OCI-M1 (cell line): ENCODE measurements at regions not wholly inside any gene's neighbourhood (a gene's known extent, or its start where the extent isn't known, plus 50 kb on each side); places are given as distances from the start of the nearest gene placed in this dataset.
"Not testable (repeated sequence)": the region's sequence is repeated elsewhere in the genome, so short reads cannot be mapped to it uniquely, and the experiment has no call there.

Experiments
- DNase-seq: peaks from one replicate; lab custom pipeline; 2025; lab: John Stamatoyannopoulos, UW

GRCh38 chr7:156014808-156015207, 202.5 kb upstream of the SHH start:
- no peak for DNase-seq

- no peak for DNase-seq
These were observed 201.9 kb upstream of the SHH start for GRCh38 chr7:156014201-156014600.

GRCh38 chr7:156012412-156012811, 200.1 kb upstream of the SHH start:
- DNase-seq, result no peak

- no peak for DNase-seq
These were observed 197.3 kb upstream of the SHH start for GRCh38 chr7:156009569-156009968.

GRCh38 chr7:156006876-156007275, 194.6 kb upstream of the SHH start:
- not testable (repeated sequence) for DNase-seq

GRCh38 chr7:156006024-156006423, 193.8 kb upstream of the SHH start:
- DNase-seq, result no peak

- no peak for DNase-seq
These were observed 193.0 kb upstream of the SHH start for GRCh38 chr7:156005202-156005691.

- DNase-seq, result no peak
These were observed 192.3 kb upstream of the SHH start for GRCh38 chr7:156004265-156005201.

- no peak for DNase-seq
These were observed 191.2 kb upstream of the SHH start for GRCh38 chr7:156003220-156004162.

GRCh38 chr7:156002362-156003066, 190.3 kb upstream of the SHH start:
- no peak for DNase-seq

GRCh38 chr7:156001496-156002260, 189.4 kb upstream of the SHH start:
- no peak for DNase-seq

- DNase-seq, result no peak
These were observed 188.5 kb upstream of the SHH start for GRCh38 chr7:156000601-156001396.

- DNase-seq, result no peak
These were observed 187.6 kb upstream of the SHH start for GRCh38 chr7:155999631-156000489.

GRCh38 chr7:155998766-155999630, 186.7 kb upstream of the SHH start:
- DNase-seq, result no peak

- DNase-seq, result no peak
These were observed 186.0 kb upstream of the SHH start for GRCh38 chr7:155998328-155998691.

GRCh38 chr7:155997431-155998327, 185.4 kb upstream of the SHH start:
- no peak for DNase-seq

GRCh38 chr7:155996718-155997280, 184.5 kb upstream of the SHH start:
- no peak for DNase-seq
